OCI-LY7 (cell line): ENCODE measurements at regions not wholly inside any gene's neighbourhood (a gene's known extent, or its start where the extent isn't known, plus 50 kb on each side); places are given as distances from the start of the nearest gene placed in this dataset.
"Not testable (repeated sequence)": the region's sequence is repeated elsewhere in the genome, so short reads cannot be mapped to it uniquely, and the experiment has no call there.

Experiments
- BruUV-seq: library from RNA; stranded (reverse); fragments of 400-500 nt; replicated peaks from 2 replicates; lab custom pipeline; 2021; lab: Mats Ljungman, UMichigan
- CTCF ChIA-PET: fragments of 300-600 bp; sonication (Branson Sonifier 250); formaldehyde crosslinking; loops from one replicate; lab custom pipeline; 2022; ENCODE audit warnings: antibody characterized with exemption; ENCODE audit not compliant: unreplicated experiment; lab: Charles Lee
- POLR2A ChIA-PET: fragments of 300-600 bp; sonication (Branson Sonifier 250); formaldehyde crosslinking; loops from one replicate; lab custom pipeline; 2022; ENCODE audit warnings: antibody characterized with exemption; lab: Charles Lee
- DNase-seq: peaks from one replicate; pipeline ENCODE4 v3.0.0-alpha.2; 2015; ENCODE audit warnings: low spot score
- H2AFZ ChIP-seq: fragments of 200-600 bp; sonication (generic), shearing (Covaris generic); 2 replicates; pipeline ENCODE4 v1.6.1; 2014; ENCODE audit warnings: mild to moderate bottlenecking, antibody characterized with exemption, low read length, moderate library complexity
- H3K27ac ChIP-seq: fragments of 200-600 bp; sonication (generic); 2 replicates; pipeline ENCODE4 v1.5.1; 2014; ENCODE audit warnings: mixed run types, low read depth, mild to moderate bottlenecking, moderate library complexity, low read length, inconsistent platforms; ENCODE audit not compliant: poor library complexity, severe bottlenecking
- H3K36me3 ChIP-seq: fragments of 200-600 bp; sonication (generic); 2 replicates; pipeline ENCODE4 v1.6.1; 2014; ENCODE audit warnings: mild to moderate bottlenecking, antibody characterized with exemption, low read length, moderate library complexity, mixed read lengths; ENCODE audit not compliant: insufficient read depth
- H3K4me1 ChIP-seq: fragments of 200-600 bp; sonication (generic); 2 replicates; pipeline ENCODE4 v1.5.1; 2014; ENCODE audit warnings: mild to moderate bottlenecking, low read length; ENCODE audit not compliant: insufficient read depth, poor library complexity, severe bottlenecking
- H3K4me2 ChIP-seq: fragments of 200-600 bp; sonication (generic); 2 replicates; pipeline ENCODE4 v1.6.1; 2014; ENCODE audit warnings: mild to moderate bottlenecking, low read length
- H3K4me3 ChIP-seq: fragments of 200-600 bp; sonication (generic); 2 replicates; pipeline ENCODE4 v1.5.1; 2014; ENCODE audit warnings: mild to moderate bottlenecking, low read depth, low read length; ENCODE audit not compliant: poor library complexity, severe bottlenecking
- H3K79me2 ChIP-seq: fragments of 200-600 bp; sonication (generic); 2 replicates; pipeline ENCODE4 v1.6.1; 2016; ENCODE audit warnings: low read depth, mild to moderate bottlenecking, low read length, moderate library complexity, mixed read lengths; ENCODE audit not compliant: insufficient read depth
- H3K9me2 ChIP-seq: fragments of 200-600 bp; sonication (generic); 2 replicates; pipeline ENCODE4 v1.6.1; 2016; ENCODE audit warnings: mild to moderate bottlenecking, low read length, mixed read lengths; ENCODE audit not compliant: insufficient read depth
- H3K9me3 ChIP-seq: fragments of 200-600 bp; sonication (generic); 2 replicates; pipeline ENCODE4 v1.6.1; 2014; ENCODE audit warnings: mild to moderate bottlenecking, mixed run types, low read length, mixed read lengths
- H4K20me1 ChIP-seq: fragments of 200-600 bp; sonication (generic); 2 replicates; pipeline ENCODE4 v1.6.1; 2014; ENCODE audit warnings: mild to moderate bottlenecking, antibody characterized with exemption, low read length, moderate library complexity, mixed read lengths; ENCODE audit not compliant: insufficient read depth
- CTCF ChIP-seq: fragments of 200-600 bp; sonication (generic); conservative IDR thresholded peaks from 2 replicates; pipeline ENCODE4 v1.5.1; 2014; ENCODE audit warnings: mild to moderate bottlenecking, antibody characterized with exemption, low read length, moderate library complexity, mixed read lengths
- EZH2phosphoT487 ChIP-seq: fragments of 200-600 bp; sonication (generic); IDR thresholded peaks from 2 replicates; pipeline ENCODE4 v1.6.1; 2018; ENCODE audit warnings: low read depth, borderline replicate concordance, mild to moderate bottlenecking, mixed run types, antibody characterized with exemption, low read length, moderate library complexity, mixed read lengths
- intact Hi-C: fragments of 100-400 bp; cut with micrococcal nuclease; formaldehyde crosslinking; loops from one replicate; pipeline ENCODE4 v1.10.0; 2022; ENCODE audit not compliant: unreplicated experiment

- Histone ChIP-seq H3K4me3 (no peak overlapping the region), H3K4me1 (no peaks in the 10 kb centered on the region), H3K9me2 (no peaks in the 10 kb centered on the region), H3K27ac (no peak overlapping the region), H2AFZ (no peak overlapping the region), H4K20me1 (no peaks in the 10 kb centered on the region), H3K4me2 (no peak overlapping the region), H3K36me3 (no peaks in the 10 kb centered on the region), H3K9me3 (no peaks in the 10 kb centered on the region), H3K79me2 (no peaks in the 10 kb centered on the region)
- ChIA-PET POLR2A (no interaction called here), CTCF (no interaction called here)
- no TSS peak for BruUV-seq
- intact Hi-C loops = no loop called here
- DNase-seq = no peak
- TF ChIP-seq EZH2phosphoT487 (no peak), CTCF (no peak)
These were observed 73.2 kb upstream of the SLIT3 start for GRCh38 chr5:169374111-169374510.

- DNase-seq, H4K20me1 ChIP-seq, H3K4me1 ChIP-seq, H2AFZ ChIP-seq, H3K9me3 ChIP-seq, H3K79me2 ChIP-seq, BruUV-seq, CTCF ChIA-PET, intact Hi-C loops, H3K27ac ChIP-seq, H3K9me2 ChIP-seq, H3K36me3 ChIP-seq, H3K4me2 ChIP-seq, H3K4me3 ChIP-seq: not testable (repeated sequence)
- POLR2A ChIA-PET = interaction anchor here (0.7 kb wide), 1 partner anchor 899 kb away, joined by 3 read pairs; no protein-coding TSS in a partner anchor
These were observed 70.9 kb upstream of the SLIT3 start for GRCh38 chr5:169371801-169372200.

GRCh38 chr5:169369130-169369529, 68.2 kb upstream of the SLIT3 start:
- H3K9me3 ChIP-seq = no peaks in the 10 kb centered on the region
- intact Hi-C loops = no loop called here

More at GRCh38 chr5:169369130-169369529, 68.2 kb upstream of the SLIT3 start:
- Histone ChIP-seq H3K36me3 (no peaks in the 10 kb centered on the region), H3K79me2 (no peaks in the 10 kb centered on the region), H3K4me2 (no peak overlapping the region), H3K9me2 (no peaks in the 10 kb centered on the region), H3K27ac (no peak overlapping the region), H2AFZ (no peak overlapping the region), H3K4me3 (no peak overlapping the region), H3K4me1 (no peaks in the 10 kb centered on the region), H4K20me1 (no peaks in the 10 kb centered on the region)
- POLR2A ChIA-PET = no interaction called here
- CTCF ChIA-PET = no interaction called here
- TF ChIP-seq CTCF (no peak), EZH2phosphoT487 (no peak)
- no peak for DNase-seq
- BruUV-seq = no TSS peak
